Endothelial cell of hepatic sinusoid (primary cell): ENCODE measurements at regions not wholly inside any gene's neighbourhood (a gene's known extent, or its start where the extent isn't known, plus 50 kb on each side); places are given as distances from the start of the nearest gene placed in this dataset.

Source experiments
- in situ Hi-C: cut with HindIII; loops from 2 replicates; pipeline ENCODE4 v1.10.0; 2017; ENCODE audit warnings: low sequenced_read_pairs

DNA sequence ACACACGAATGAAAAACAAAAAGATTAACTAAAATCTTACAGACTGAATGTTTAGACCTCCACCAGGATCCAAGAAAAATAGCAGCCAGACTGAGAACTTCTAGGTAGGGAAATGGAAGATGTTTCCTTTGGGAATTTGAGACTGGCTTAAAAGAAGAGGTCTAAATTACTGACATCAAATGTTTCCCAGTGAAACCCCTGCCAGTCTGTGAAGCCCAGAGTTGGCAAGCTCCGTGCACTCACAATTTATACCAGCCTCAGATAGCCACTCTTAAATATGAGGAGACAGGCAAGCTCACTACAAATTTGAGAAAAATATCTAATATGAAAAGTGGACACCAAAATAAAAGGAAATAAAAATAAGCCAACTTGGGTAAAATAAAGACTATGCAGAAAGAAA, 700.5 kb upstream of the ZNF385D start:
- in situ Hi-C loops = no loop called here

DNA sequence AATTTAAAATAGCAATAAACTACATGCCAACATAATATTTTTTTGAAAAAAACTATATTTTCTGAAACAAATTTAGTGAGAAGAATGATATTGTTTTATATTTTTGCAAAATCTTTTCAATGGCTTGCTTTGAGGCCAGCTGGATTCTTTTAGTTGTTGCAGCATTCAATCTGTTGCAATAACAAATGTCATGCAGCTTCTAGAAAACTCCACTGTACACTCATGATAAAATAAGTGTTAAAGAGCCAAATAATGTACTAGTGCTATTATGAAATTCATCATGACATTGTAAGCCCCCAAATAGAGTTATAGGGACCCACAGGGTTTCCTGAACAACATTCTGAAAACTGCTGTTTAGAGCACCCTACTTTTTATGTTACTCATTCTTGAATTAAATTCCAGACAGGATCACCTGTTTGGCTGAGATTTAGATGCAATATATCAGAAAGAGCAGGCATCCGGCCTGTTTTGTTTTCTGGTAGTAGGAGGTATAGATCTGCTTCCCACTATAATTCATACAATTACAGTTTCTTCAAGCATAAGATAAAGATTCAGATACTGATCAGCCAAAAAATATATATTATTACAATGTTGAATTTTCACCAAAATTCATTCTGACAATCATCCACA, 703.0 kb upstream of the ZNF385D start:
- in situ Hi-C loops = no loop called here

DNA sequence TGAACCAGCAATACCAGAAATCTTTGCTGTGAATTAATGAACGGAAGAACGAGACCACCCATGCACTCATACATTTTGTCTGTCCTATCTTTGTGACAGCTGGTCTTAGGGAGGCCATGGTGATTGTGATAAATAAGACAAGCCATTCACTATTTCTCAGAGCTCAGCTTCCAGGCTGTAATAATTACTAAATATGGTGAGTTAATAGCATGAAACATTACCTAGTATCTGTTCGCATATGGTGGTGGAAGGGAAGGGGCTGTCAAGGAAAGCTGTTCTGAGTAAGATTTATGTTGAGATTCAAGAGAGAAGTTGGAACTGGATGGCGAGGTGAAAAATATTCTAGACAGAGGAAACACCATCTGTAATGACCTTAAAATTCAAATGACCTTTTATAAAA, 719.0 kb upstream of the ZNF385D start:
- in situ Hi-C loops = no loop called here

DNA sequence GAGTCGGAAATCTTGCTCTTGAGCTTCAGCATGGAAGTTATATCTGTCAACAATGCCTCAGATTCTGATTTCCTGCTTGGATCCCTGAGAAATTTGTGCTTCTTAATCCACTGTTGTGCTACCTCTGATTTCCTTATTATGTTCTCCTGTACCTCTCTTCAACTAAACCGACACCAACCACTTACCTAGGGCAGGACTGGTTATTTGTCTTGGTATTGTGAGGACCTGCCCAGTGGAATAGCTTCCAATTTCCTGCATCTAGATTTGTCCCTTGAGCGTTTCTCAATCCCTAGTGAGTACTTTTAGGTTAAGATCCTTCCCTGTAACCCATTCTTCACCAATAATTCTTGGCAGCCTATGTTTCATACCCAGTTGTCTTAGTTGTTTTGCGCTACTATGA, 720.5 kb upstream of the ZNF385D start:
- in situ Hi-C loops = no loop called here

DNA sequence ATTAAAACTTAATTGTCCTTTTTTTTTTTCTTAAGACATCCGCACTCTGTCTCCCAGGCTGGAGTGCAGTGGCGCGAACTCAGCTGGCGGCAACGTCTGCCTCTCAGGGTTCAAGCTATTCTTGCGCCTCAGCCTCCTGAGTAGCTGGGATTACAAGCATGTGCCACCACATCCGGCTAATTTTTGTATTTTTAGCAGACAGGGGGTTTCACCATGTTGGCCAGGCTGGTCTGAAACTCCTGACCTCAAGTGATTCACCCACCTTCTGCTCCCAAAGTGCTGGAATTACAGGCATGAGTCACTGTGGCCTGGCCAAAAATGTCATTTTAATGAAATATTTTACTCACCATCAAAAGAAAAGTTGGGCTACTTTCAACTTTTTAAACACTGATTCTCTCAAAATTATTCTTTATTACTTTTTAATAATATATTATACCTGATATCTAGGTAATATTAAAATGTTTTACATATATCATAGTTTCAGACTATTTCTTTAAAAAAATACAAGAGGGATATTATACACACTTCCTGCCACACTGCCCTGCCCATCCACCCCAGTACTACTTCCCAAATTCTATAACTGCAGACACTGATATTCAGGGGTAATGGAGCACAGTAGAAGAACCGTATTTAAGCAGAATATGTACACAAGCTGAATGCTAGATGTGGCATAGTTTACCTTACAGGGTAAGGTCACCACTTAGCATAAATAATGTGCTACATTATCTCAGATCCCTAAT, 723.9 kb upstream of the ZNF385D start:
- in situ Hi-C loops = no loop called here

DNA sequence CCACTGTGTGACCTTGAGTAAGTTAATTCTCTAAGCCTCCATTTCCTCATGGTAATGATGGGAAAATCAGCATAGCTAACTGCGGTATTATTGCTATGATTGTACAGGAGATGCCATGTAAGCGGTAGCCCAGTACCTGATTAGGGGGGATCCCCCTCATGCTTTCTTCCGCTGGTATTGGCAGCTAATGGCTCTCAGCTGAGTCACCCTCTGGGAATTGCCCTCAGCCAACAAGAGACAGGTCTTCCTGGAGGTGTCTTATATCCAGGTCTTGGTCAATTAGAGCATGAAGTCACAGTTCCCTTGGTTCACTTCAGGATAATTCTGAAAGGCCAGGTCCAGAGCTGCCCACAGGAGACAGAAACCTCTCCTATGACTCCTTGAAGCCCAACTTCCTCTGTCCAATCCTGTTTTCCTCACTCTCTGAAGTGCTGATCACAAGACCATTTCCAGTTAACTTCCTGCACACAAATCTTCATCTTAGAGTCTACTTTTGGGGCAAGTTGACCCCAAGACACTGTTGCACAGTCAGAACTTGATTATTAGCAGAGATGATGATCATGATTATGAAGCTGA, 724.7 kb upstream of the ZNF385D start:
- in situ Hi-C loops = no loop called here

DNA sequence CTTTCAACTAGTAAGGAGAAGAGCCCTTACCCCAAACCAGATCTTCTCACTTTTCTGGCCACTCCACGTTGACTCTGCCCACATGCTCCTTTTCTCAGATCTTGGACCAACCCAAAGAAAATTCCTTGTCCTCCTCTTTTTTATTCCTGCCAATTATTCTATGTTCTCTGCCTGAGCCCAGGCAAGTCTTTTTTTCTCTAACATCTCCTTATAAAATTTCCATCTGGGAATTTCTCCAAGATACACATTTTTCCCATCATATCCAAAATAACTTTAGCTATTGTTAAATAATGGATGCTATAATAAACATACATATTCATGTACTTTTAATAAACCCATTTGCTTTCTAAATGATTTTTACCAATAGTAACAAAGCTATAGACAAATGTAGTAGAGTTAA, 726.0 kb upstream of the ZNF385D start:
- in situ Hi-C loops = no loop called here

DNA sequence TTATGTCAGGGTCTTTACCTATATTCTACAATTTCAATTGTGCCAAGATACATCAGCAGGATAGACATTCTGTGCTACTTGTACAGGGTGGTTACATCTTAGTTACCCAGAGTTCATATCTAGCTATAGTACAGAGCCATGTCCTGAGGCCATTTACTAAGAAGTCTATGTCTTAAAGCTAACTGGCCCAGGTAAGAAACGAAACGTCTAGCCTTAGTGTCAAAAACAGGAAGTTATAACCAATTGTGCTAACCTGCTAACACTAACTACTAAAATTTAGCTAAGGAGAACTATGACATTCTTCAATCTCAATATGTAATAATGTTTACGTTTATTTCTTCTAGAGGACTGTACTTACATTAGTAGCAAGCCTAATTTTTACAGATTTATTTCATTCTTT, 717.2 kb upstream of the UBE2E2 start:
- in situ Hi-C loops = loop anchor here (5.0 kb wide), 1 partner anchor 44 kb away; no protein-coding TSS in a partner anchor

DNA sequence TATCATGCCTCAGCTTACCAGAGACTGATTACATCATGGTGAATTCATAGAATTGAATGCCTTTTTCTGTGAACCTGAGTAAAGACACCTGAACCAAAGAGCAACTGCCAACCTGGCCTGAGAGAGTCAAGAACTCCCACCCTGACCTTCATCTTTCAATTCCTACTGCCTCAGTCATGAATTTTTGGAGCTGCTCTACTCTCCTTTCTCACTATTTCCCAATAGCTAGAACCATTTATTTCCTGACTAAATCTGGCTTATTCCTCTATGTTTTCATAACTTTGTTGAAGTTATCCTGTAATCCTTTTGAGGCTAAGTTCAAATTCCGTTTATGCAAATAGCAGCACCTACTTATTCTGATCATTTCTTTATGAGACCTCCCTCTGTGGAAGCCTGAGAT, 712.4 kb upstream of the UBE2E2 start:
- in situ Hi-C loops = no loop called here

DNA sequence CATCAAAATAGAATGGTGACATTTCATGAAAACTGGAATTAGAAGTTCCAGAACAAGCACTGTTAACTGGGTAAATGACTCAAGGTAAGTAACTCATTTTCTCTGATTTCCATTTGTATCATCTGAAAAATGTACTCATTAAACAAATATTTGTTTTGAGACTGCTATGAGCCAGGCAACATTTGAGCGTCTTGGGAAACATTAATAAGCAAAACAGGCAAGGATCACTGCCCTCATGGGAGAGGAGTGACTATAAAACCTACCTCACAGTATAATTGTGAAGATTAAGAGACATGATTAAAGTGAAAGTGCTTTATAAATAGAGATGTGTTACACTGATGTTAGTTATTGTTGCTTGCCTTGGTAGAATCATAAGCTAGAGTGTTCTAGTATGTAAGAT, 711.8 kb upstream of the UBE2E2 start:
- in situ Hi-C loops = no loop called here

DNA sequence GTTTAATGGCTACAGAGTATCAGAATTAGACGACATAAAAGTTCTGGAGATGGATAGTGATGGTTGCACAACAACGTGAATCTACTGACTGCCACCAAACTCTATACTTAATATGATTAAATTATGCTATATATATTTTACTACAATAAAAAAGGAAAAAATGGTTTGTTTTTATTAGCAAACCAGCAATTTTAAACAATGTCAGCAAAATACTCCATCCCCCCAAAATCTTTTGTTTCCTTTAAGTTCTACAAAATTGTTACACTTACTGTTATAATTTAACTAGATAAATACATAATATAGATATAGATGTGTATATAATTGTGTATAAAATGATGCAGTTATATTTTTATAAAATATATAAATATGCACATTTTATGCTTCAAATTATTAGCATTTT, 710.8 kb upstream of the UBE2E2 start:
- in situ Hi-C loops = no loop called here

DNA sequence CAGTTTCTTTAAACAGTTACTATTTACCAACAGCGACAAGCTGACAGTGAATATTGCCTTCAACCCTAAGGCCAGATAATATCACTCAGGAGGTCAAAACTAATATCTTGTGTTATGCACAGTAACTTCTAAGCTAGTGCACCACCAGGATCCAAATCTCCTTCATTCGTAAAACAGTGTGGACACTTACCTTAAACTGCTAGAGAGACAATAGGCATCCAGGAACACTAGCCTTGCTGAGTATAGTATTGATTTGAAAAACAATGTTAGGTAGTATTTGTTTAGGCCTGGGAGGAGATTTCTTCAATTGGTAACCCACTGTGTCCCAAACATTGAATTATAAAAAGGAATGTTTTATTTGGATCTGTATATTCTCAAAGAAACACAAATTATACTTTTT, 707.9 kb upstream of the UBE2E2 start:
- in situ Hi-C loops = no loop called here

DNA sequence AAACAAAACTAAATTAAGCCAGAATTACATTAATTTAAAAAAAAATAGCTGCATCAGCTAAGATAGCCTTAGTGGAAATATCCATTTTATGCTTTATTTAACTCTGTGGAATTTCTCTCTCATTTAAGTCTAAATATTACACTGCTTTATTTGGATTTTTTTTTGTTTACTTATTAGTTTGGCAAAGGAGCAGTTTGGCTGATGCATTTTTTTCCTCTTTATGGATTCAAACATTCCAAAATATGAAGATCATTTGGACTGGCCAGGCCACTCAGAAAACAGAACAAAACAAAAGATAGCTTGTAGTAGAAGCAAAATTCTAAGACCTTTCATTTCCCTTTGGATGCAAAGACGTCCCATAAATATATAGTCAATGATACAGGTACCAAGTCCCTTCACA, 707.3 kb upstream of the UBE2E2 start:
- in situ Hi-C loops = no loop called here

DNA sequence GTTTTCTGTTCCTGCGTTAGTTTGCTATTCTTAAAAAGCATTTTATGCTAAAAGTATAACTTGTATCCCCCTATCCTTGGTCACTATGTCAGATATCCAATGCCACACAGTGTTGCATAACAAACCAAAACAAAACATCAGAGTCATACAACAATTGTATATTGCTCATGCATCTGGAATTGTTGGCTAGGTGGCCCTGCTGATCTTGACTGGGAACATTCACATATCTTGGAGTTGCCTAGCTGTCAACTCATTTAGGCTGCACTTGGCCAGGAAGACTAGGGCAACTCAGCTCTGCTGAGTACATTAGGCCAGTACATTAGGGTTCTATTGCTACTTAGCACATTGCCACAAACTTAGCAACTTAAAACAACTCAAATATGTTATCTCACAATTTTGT, 706.5 kb upstream of the UBE2E2 start:
- in situ Hi-C loops = no loop called here

DNA sequence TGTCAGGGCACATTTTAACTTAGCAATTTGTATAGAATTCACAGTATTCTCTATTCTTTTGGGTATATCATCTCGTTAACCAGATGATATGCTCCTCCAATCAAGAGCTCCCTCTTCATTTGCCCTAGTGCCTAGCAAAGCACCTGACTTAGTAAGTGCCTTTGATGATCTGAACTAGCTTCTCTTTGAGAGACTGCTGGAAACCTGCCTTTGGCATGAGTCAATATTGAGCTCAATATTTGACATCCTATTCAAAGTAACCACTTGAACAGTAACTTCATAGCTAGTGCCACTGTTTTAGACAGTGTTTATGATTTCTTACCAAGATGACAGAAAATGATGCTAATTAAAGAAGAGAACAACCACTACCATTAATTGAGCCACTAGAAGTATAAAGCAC, 696.3 kb upstream of the UBE2E2 start:
- in situ Hi-C loops = no loop called here

DNA sequence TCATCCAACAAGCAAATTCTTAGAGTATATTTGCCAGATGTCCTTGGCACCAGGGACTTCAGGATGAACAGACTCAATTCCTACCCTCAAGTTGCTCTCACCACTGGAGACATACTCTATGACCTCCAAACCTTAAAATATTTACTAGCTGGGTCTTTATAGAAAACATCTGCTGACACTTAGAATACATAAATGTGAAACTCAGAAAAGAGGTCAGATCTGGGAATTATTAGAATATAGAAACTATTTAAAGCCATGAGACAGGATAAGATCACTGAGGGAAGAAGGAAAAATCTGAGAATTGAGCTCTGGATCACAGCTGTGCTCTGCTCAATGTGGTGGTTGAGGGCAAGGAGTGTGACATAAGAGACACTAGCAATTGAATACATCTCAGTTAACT, 695.4 kb upstream of the UBE2E2 start:
- in situ Hi-C loops = no loop called here

DNA sequence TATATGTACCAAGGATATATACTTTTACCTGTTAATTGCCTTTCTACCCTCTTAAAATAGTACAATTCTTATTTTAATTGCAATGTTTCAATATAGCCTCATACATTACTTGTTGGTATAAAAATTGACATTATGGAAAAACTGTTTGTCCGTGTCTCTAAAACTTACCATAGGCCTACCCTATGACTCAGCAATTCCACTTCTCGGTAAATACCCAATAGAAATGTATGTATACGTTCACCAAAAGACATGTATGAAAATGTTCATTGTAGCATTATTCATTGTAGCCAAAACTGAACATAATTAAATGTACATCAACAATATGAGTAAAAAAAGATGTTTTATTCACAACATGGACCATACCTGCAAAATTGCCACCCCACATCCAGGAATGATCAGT, 679.2 kb upstream of the UBE2E2 start:
- in situ Hi-C loops = no loop called here

DNA sequence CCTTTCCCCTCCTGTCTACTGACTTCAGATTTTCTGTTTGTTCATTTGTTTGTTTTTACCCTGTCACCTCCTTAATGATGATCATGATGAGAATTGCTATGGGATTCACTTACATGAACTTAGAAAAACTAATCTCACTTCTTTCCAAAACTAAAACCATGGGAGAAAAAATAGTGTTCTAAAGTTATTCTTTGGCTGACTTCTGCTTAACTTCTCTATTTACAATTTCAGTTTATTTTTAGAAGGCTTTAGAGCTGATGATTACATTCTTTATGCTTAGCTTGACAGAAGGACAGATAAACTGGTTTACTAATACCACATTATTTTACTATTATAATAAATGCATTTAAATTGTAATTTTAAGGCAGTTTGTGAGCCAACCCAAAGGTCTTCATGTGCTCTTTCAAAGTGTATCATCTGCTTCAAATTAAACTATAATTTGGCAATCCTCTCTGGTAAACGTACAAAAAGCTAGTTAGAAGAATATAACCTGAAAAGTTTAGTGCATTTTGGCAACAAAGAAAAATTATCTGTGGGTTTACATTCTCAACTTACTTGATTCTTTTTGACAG, 676.8 kb upstream of the UBE2E2 start:
- in situ Hi-C loops = no loop called here

DNA sequence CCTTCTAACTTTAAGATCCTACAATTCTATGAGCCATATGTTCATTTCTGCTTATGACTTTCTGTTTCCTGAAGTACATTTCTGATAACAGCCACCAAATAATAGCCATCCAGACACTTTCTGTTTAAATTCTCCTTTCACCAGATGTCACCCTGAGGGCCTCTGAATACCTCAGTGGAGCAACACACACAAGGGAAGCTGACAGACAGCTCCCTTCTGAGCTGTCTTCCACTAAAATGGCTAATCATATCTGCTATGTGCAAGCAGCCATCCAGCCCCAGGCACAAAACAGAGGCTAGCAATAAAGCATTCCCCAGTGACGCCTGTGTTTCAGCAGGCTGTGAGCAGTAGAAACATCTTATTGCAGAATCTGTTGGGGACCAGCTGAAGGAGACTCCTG, 666.6 kb upstream of the UBE2E2 start:
- in situ Hi-C loops = no loop called here

DNA sequence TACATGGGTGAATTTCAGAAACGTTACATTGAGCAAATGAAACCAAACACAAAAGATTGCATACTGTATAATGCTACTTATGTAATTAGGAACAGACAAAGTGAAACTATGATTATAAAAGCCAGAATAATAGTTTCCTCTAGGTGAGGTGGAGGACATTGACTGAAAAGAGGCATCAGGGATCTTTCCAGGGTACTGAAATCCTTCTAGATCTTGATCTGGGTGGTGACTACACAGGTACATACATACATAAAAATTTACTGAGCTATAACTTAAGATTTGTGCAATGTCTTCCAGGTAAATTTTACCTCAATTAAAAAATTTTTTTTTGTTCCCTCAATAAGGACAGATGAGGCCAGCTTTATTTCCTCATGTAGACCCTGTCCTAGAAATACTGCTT, 665.6 kb upstream of the UBE2E2 start:
- in situ Hi-C loops = no loop called here

DNA sequence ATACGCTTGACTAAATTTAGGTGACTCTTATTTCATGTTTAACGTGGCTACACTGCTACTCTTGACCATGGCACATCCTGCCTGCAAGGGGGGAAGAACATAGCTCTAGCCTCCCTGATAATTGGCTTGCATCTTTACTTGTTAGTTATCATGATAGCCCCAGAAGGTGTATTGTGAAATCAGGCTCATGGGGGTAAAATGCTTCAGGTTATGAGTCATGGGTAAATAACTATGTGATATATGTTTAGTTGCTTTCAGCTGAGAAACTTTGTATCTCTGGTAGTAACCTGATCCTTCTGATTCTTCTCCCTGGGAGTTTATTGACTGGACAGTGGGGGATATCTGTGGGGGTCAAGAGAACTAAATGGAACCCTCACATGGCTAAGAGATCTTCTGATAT, 660.8 kb upstream of the UBE2E2 start:
- in situ Hi-C loops = no loop called here

DNA sequence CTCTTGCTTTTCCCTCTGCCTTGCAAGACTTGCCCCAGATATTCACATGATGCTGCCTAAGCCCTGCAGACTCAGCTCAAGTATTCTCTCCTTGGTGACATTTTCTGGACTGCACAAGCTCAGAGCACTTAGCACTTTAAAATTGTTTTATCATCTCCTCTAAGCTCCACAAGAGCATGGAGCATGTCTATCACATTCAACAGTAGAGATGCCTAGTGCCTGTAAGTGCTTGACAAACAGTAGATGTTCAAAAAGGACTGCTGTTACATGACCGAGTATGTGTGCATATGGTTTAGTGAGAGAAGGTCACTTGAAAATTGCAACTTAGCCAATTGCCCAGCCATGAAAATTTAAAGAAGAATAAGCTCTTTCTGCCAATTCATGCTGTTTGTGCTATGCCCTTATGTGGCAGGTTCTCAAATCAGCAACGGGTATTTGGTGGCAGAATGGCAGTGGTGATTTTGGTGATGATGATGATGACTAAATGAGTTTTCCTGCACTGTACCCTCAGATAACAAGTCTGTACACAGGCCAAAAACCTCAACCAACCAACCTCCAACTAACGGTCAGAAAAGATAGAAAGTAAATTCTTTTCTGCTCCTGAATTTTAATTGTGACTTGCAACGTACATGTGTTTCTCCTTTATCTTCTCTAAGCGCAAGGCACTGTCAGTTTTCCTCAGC, 647.2 kb upstream of the UBE2E2 start:
- in situ Hi-C loops = no loop called here
